Neural progenitor cell (in vitro differentiated cells): ENCODE measurements at regions not wholly inside any gene's neighbourhood (a gene's known extent, or its start where the extent isn't known, plus 50 kb on each side); places are given as distances from the start of the nearest gene placed in this dataset.

ENCODE experiments used
- CTCF ChIP-seq: fragments of 200-600 bp; sonication (generic); IDR thresholded peaks from 2 replicates; pipeline ENCODE4 v1.5.1; 2017; ENCODE audit warnings: antibody characterized with exemption, mild to moderate bottlenecking
- EZH2 ChIP-seq: fragments of 200-600 bp; sonication (generic); IDR thresholded peaks from 2 replicates; pipeline ENCODE4 v1.6.1; 2017; ENCODE audit warnings: antibody characterized with exemption, mild to moderate bottlenecking, moderate library complexity
- EZH2phosphoT487 ChIP-seq: fragments of 200-600 bp; sonication (generic); IDR thresholded peaks from 2 replicates; pipeline ENCODE4 v1.6.1; 2017; ENCODE audit warnings: antibody characterized with exemption

GRCh38 chr16:65782611-65783600 is 583.6 kb upstream of the CDH5 start:
- TF ChIP-seq CTCF (no peak), EZH2 (no peak), EZH2phosphoT487 (no peak)
